GM21526 (cell line): ENCODE measurements at regions not wholly inside any gene's neighbourhood (a gene's known extent, or its start where the extent isn't known, plus 50 kb on each side); places are given as distances from the start of the nearest gene placed in this dataset.
"Not testable (repeated sequence)": the region's sequence is repeated elsewhere in the genome, so short reads cannot be mapped to it uniquely, and the experiment has no call there.

Experiments
- ATAC-seq: cut with Tn5 transposase; IDR thresholded peaks from one replicate; pipeline ENCODE4 v1.9.1; 2021; ENCODE audit warnings: moderate library complexity; ENCODE audit not compliant: unreplicated experiment, low FRiP score

- ATAC-seq: no peak
These were observed 304.3 kb upstream of the PRICKLE1 start for GRCh38 chr12:42893803-42894202.

- ATAC-seq: no peak
These were observed 303.4 kb upstream of the PRICKLE1 start for GRCh38 chr12:42892702-42893551.

GRCh38 chr12:42887657-42888056 is 298.1 kb upstream of the PRICKLE1 start:
- ATAC-seq: no peak

GRCh38 chr12:42886160-42886559 is 296.6 kb upstream of the PRICKLE1 start:
- no peak for ATAC-seq

GRCh38 chr12:42885677-42886076 is 296.1 kb upstream of the PRICKLE1 start:
- ATAC-seq: no peak

GRCh38 chr12:42884116-42884515 is 294.6 kb upstream of the PRICKLE1 start:
- ATAC-seq: no peak

GRCh38 chr12:42873401-42873800 is 283.9 kb upstream of the PRICKLE1 start:
- ATAC-seq: no peak

GRCh38 chr12:42871816-42872215 is 282.3 kb upstream of the PRICKLE1 start:
- no peak for ATAC-seq

- ATAC-seq: no peak
These were observed 278.7 kb upstream of the PRICKLE1 start for GRCh38 chr12:42868291-42868690.

GRCh38 chr12:42865282-42865681 is 275.7 kb upstream of the PRICKLE1 start:
- no peak for ATAC-seq

GRCh38 chr12:42862055-42862454 is 272.5 kb upstream of the PRICKLE1 start:
- no peak for ATAC-seq

- not testable (repeated sequence) for ATAC-seq
These were observed 270.8 kb upstream of the PRICKLE1 start for GRCh38 chr12:42860331-42860730.

- no peak for ATAC-seq
These were observed 270.1 kb upstream of the PRICKLE1 start for GRCh38 chr12:42859612-42860011.

- ATAC-seq: no peak
These were observed 267.6 kb upstream of the PRICKLE1 start for GRCh38 chr12:42857106-42857505.

- no peak for ATAC-seq
These were observed 265.9 kb upstream of the PRICKLE1 start for GRCh38 chr12:42855362-42855950.

GRCh38 chr12:42854826-42855225 is 265.3 kb upstream of the PRICKLE1 start:
- no peak for ATAC-seq

- no peak for ATAC-seq
These were observed 264.7 kb upstream of the PRICKLE1 start for GRCh38 chr12:42854208-42854607.

- ATAC-seq: no peak
These were observed 264.0 kb upstream of the PRICKLE1 start for GRCh38 chr12:42853370-42854140.

- ATAC-seq: no peak
These were observed 257.2 kb upstream of the PRICKLE1 start for GRCh38 chr12:42846782-42847181.

- no peak for ATAC-seq
These were observed 244.5 kb upstream of the PRICKLE1 start for GRCh38 chr12:42834062-42834461.

GRCh38 chr12:42828836-42829235 is 239.3 kb upstream of the PRICKLE1 start:
- no peak for ATAC-seq
